CD14-positive monocyte (primary cell): ENCODE measurements at regions not wholly inside any gene's neighbourhood (a gene's known extent, or its start where the extent isn't known, plus 50 kb on each side); places are given as distances from the start of the nearest gene placed in this dataset.

Source experiments
- DNase-seq, 3 donors: peaks; one replicate each; pipeline ENCODE4 v3.0.0-alpha.2; 2011 to 2022
- H2AFZ ChIP-seq: 2 replicates; pipeline ENCODE4 v1.6.0; 2012; ENCODE audit warnings: mild to moderate bottlenecking, low read depth, low read length, inconsistent platforms; ENCODE audit not compliant: insufficient read depth, poor library complexity, severe bottlenecking
- H3K27ac ChIP-seq, 2 donors: 1 replicate in 1 of 2; 2 replicates in 1 of 2; pipeline ENCODE4 v1.5.1; 2012 to 2013; ENCODE audit warnings: low read length in 2 of 2, control low read depth in 1 of 2, inconsistent platforms in 1 of 2, low read depth in 1 of 2, mild to moderate bottlenecking in 1 of 2
- H3K27me3 ChIP-seq, 2 donors: one replicate each; pipeline versions ENCODE4 v1.6.0 to v1.6.1; 2011 to 2013; ENCODE audit warnings: low read length in 2 of 2; ENCODE audit not compliant: control insufficient read depth in 2 of 2, insufficient read depth in 2 of 2
- H3K36me3 ChIP-seq, 2 donors: replicated peaks in 1 of 2; 1 replicate in 1 of 2; 2 replicates in 1 of 2; pipeline versions ENCODE4 v1.5.1 to v1.6.1; 2012 to 2013; ENCODE audit warnings: low read length in 2 of 2, control low read depth in 1 of 2, inconsistent platforms in 1 of 2, mild to moderate bottlenecking in 1 of 2; ENCODE audit not compliant: insufficient read depth in 2 of 2, control insufficient read depth in 1 of 2
- H3K4me1 ChIP-seq, 2 donors: 1 replicate in 1 of 2; 2 replicates in 1 of 2; pipeline versions ENCODE4 v1.5.1 to v1.6.1; 2012 to 2013; ENCODE audit warnings: low read length in 2 of 2, control low read depth in 1 of 2, inconsistent platforms in 1 of 2, mild to moderate bottlenecking in 1 of 2, moderate library complexity in 1 of 2; ENCODE audit not compliant: insufficient read depth in 2 of 2, control insufficient read depth in 1 of 2
- H3K4me2 ChIP-seq: replicated peaks from 2 replicates; pipeline ENCODE3; 2012; ENCODE audit warnings: low read length, moderate library complexity, mild to moderate bottlenecking; ENCODE audit not compliant: poor library complexity, severe bottlenecking; ENCODE audit errors: extremely low read depth
- H3K4me3 ChIP-seq, 3 experiments: fragments of 200-600 bp in 1 of 3; sonication (generic) in 1 of 3; replicated peaks in 1 of 3; 1 replicate in 2 of 3; 2 replicates in 1 of 3; pipeline ENCODE4 v1.5.1; 2011 to 2013; ENCODE audit warnings: low read length in 3 of 3, mild to moderate bottlenecking in 3 of 3, control low read depth in 2 of 3, low read depth in 2 of 3, inconsistent platforms in 1 of 3, moderate library complexity in 1 of 3
- H3K79me2 ChIP-seq: 2 replicates; pipeline ENCODE4 v1.6.0; 2012; ENCODE audit warnings: mild to moderate bottlenecking, control low read depth, inconsistent platforms, low read length, moderate library complexity; ENCODE audit not compliant: insufficient read depth
- H3K9ac ChIP-seq: 2 replicates; pipeline ENCODE4 v1.6.0; 2017; ENCODE audit warnings: low read length, mild to moderate bottlenecking; ENCODE audit not compliant: insufficient read depth, poor library complexity, severe bottlenecking
- H3K9me3 ChIP-seq, 2 donors: replicated peaks in 1 of 2; 1 replicate in 1 of 2; 2 replicates in 1 of 2; pipeline versions ENCODE4 v1.5.1 to v1.6.1; 2012 to 2013; ENCODE audit warnings: low read length in 2 of 2, control low read depth in 1 of 2; ENCODE audit not compliant: control insufficient read depth in 1 of 2, insufficient read depth in 1 of 2
- H4K20me1 ChIP-seq: 2 replicates; pipeline ENCODE4 v1.6.0; 2012; ENCODE audit warnings: mild to moderate bottlenecking, low read length, control low read depth, moderate library complexity; ENCODE audit not compliant: insufficient read depth
- H3K27ac Mint-ChIP-seq, 7 donors: one replicate each; pipeline ENCODE4 v1.8.0; 2020; ENCODE audit warnings: mild to moderate bottlenecking in 7 of 7, mixed read lengths in 7 of 7, moderate library complexity in 6 of 7, inconsistent platforms in 2 of 7
- H3K27me3 Mint-ChIP-seq, 3 donors: one replicate each; pipeline ENCODE4 v1.8.0; 2021 to 2022; ENCODE audit warnings: low read depth in 3 of 3, mild to moderate bottlenecking in 3 of 3, mixed read lengths in 3 of 3, moderate library complexity in 3 of 3, inconsistent platforms in 1 of 3
- H3K36me3 Mint-ChIP-seq, 2 donors: one replicate each; pipeline ENCODE4 v1.8.0; 2020; ENCODE audit warnings: mixed read lengths in 2 of 2, inconsistent platforms in 1 of 2, mild to moderate bottlenecking in 1 of 2
- H3K4me1 Mint-ChIP-seq: one replicate; pipeline ENCODE4 v1.8.0; 2020; ENCODE audit warnings: mild to moderate bottlenecking, mixed read lengths
- H3K4me3 Mint-ChIP-seq, 2 donors: one replicate each; pipeline ENCODE4 v1.8.0; 2020; ENCODE audit warnings: mild to moderate bottlenecking in 2 of 2, mixed read lengths in 2 of 2, moderate library complexity in 1 of 2
- H3K9me3 Mint-ChIP-seq, 7 donors: one replicate each; pipeline ENCODE4 v1.8.0; 2020 to 2022; ENCODE audit warnings: mixed read lengths in 7 of 7, mild to moderate bottlenecking in 6 of 7, moderate library complexity in 6 of 7, inconsistent platforms in 2 of 7
- CTCF ChIP-seq: fragments of 200-600 bp; IDR thresholded peaks from one replicate; pipeline ENCODE4 v1.8.0; 2022; ENCODE audit warnings: antibody characterized with exemption, mild to moderate bottlenecking
- WGBS: methylation state at CpG from one replicate; pipeline ENCODE4 v1.1.5; 2013; ENCODE audit warnings: missing lambda C conversion rate; ENCODE audit not compliant: insufficient coverage; 5-methylcytosine and 5-hydroxymethylcytosine counted together
- intact Hi-C, 2 donors: fragments of 100-400 bp; cut with micrococcal nuclease; formaldehyde crosslinking; loops; one replicate each; pipeline versions ENCODE4 v1.15.0 to v1.15.1; 2023

- H3K36me3 ChIP-seq = no peaks in the 10 kb centered on the region
- no peaks in the 10 kb centered on the region for H3K79me2 ChIP-seq
- no peak for TF ChIP-seq CTCF
- no peaks in the 10 kb centered on the region for H3K4me1 Mint-ChIP-seq
- peaks cover 2 to 4% (median 3%) of the 10 kb centered on the region in 3 donors for H3K27me3 Mint-ChIP-seq
- no peak overlapping the region for H2AFZ ChIP-seq
- H3K27me3 ChIP-seq = no peaks in the 10 kb centered on the region
- no peak overlapping the region for H3K27ac Mint-ChIP-seq
- H3K4me3 ChIP-seq = no peak overlapping the region
- H4K20me1 ChIP-seq = no peaks in the 10 kb centered on the region
- intact Hi-C loops = no loop called here
- no peaks in the 10 kb centered on the region for H3K36me3 Mint-ChIP-seq
- no peak for DNase-seq
- H3K4me1 ChIP-seq = no peaks in the 10 kb centered on the region
- no peak overlapping the region for H3K4me3 Mint-ChIP-seq
- no peak overlapping the region for H3K27ac ChIP-seq
- H3K4me2 ChIP-seq = no peak overlapping the region
- peaks cover 0 to 8% (median 4%) of the 10 kb centered on the region in 7 donors for H3K9me3 Mint-ChIP-seq
- no peak overlapping the region for H3K9ac ChIP-seq
- H3K9me3 ChIP-seq = no peaks in the 10 kb centered on the region
Measured at GRCh38 chr7:42315631-42316030, 78.6 kb upstream of the GLI3 start.

GRCh38 chr7:42315103-42315502, 78.1 kb upstream of the GLI3 start:
- intact Hi-C loops = no loop called here
- H3K9me3 Mint-ChIP-seq = peaks cover 0 to 8% (median 4%) of the 10 kb centered on the region in 7 donors

More at GRCh38 chr7:42315103-42315502, 78.1 kb upstream of the GLI3 start:
- H3K36me3 ChIP-seq = no peaks in the 10 kb centered on the region
- no peak for TF ChIP-seq CTCF
- H3K27ac ChIP-seq = no peak overlapping the region
- H3K9me3 ChIP-seq = no peaks in the 10 kb centered on the region
- Mint-ChIP-seq H3K4me1 (no peaks in the 10 kb centered on the region), H3K4me3 (no peak overlapping the region), H3K27ac (no peak overlapping the region), H3K27me3 (peaks cover 2 to 3% (median 2%) of the 10 kb centered on the region in 3 donors), H3K36me3 (no peaks in the 10 kb centered on the region)
- no peaks in the 10 kb centered on the region for H4K20me1 ChIP-seq
- no peak overlapping the region for H3K9ac ChIP-seq
- H3K27me3 ChIP-seq = no peaks in the 10 kb centered on the region
- H3K79me2 ChIP-seq = no peaks in the 10 kb centered on the region
- H2AFZ ChIP-seq = no peak overlapping the region
- no peak for DNase-seq
- WGBS = no CpG with 5 or more reads among the region's 3 CpGs
- H3K4me1 ChIP-seq = no peaks in the 10 kb centered on the region
- H3K4me2 ChIP-seq = no peak overlapping the region
- no peak overlapping the region for H3K4me3 ChIP-seq
